M059J (cell line): ENCODE measurements at regions not wholly inside any gene's neighbourhood (a gene's known extent, or its start where the extent isn't known, plus 50 kb on each side); places are given as distances from the start of the nearest gene placed in this dataset.

Source experiments
- DNase-seq: peaks from one replicate; pipeline ENCODE4 v3.0.0-alpha.2; 2012; ENCODE audit warnings: low read depth

- no peak for DNase-seq
These were observed 152.9 kb downstream of the RPS24 start for GRCh38 chr10:78186572-78186971.

DNA sequence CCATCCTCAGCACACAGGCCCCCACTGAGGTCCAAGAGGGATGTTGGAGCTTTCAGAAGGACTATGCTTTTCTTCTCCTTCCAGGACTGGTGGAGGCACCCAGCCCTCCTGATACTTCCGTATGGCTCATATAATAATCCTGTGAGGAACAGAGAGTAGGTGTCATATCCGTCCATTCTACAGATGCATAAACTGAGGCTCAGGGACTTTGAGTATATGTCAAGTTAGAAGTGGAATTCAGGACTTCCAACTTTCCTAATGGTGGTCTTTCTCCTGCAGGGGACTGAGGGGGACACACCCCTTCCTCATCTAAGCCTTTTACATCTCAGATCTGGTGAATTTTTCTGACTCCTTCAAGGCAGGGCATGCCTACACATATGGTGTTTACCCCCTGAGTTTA is 153.7 kb downstream of the RPS24 start:
- no peak for DNase-seq

DNA sequence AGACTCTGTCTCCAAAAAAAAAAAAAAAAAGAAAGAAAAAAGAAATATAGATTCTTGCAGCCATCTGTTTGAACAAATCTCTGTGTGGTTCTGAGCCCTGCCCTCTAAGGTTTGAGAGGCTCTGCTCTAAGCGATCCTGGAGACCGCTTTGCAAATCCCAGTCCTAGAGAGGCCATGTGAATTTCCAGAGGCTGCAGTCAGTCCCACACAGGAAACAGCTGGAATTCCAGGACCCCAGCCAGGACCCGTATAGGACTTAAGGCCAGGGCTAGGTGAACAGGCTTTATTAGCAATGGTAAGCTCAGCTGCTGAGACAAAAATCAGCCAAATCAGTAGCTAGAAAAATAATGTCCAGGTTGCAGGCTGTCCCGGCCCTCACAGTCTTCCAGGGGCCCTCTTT is 154.8 kb downstream of the RPS24 start:
- no peak for DNase-seq

GRCh38 chr10:78190051-78190825 is 156.6 kb downstream of the RPS24 start:
- no peak for DNase-seq

- DNase-seq, result no peak
These were observed 157.6 kb downstream of the RPS24 start for GRCh38 chr10:78191301-78191700.

- DNase-seq, result no peak
These were observed 159.5 kb downstream of the RPS24 start for GRCh38 chr10:78193189-78193588.

- DNase-seq, result peak; percentile 22
These were observed 160.4 kb downstream of the RPS24 start for GRCh38 chr10:78194050-78194449.

- DNase-seq, result peak; percentile 53
These were observed 161.1 kb downstream of the RPS24 start for GRCh38 chr10:78194539-78195402.

- DNase-seq, result no peak
These were observed 162.7 kb downstream of the RPS24 start for GRCh38 chr10:78196396-78196795.

- DNase-seq, result peak; percentile 56
These were observed 163.3 kb downstream of the RPS24 start for GRCh38 chr10:78196964-78197363.

- DNase-seq, result no peak
These were observed 164.1 kb downstream of the RPS24 start for GRCh38 chr10:78197628-78198272.

DNA sequence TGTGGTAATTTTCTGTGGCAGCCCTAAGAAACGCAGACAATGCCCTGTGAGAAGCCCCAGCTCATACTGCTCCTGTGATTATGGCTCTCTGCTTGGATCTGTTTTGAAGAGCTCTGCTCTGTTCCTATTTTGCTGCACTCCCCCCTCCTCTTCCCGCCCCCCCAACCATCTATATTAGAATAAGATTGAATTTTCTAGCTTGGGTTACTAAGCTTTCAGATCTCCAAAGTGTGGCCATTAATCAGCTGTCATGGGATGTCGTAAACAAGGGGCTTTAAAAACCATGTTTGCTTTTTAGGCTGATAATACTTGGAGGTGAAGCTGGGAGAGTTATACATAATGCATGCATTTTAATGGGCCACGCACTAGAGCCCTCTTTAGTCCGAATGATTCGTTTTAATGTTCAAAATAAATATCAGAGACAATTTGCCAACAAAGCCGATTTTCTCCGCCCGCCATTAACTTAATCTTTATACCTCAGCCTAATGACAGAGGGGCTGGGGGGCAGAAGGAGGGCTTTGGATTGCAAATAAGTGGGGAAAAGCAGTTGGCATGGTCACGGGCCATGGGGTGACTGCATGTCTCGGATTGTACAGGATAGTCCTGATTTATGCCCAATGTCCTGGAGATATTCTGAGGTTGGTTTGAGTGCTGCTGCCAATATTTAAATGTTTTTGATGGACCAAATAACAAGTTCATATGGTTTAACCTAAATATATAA is 165.5 kb downstream of the RPS24 start:
- no peak for DNase-seq

DNA sequence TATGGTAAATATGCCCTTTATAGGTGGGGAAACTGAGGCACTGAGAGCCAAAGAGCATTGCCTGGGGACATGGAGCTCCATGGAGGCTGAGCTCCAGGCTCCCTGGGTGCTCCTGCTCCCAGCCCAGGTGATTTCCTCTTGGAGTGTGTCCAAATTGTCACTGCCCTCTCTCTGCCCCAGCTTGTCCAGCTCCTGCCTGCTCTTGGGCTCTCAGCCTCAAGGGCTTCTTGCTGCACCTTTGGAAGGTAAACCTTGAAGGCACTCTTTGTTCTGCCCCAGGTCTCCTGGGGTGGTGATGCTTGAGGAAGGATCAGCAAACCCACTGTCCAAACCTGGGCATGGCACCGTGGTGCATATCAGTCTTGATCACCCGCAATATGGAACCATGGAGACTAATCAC is 166.1 kb downstream of the RPS24 start:
- no peak for DNase-seq

GRCh38 chr10:78200686-78201085 is 167.0 kb downstream of the RPS24 start:
- no peak for DNase-seq

GRCh38 chr10:78202386-78202785 is 168.7 kb downstream of the RPS24 start:
- DNase-seq, result peak; percentile 58

GRCh38 chr10:78203915-78204818 is 170.5 kb downstream of the RPS24 start:
- DNase-seq, result peak; percentile 55

DNA sequence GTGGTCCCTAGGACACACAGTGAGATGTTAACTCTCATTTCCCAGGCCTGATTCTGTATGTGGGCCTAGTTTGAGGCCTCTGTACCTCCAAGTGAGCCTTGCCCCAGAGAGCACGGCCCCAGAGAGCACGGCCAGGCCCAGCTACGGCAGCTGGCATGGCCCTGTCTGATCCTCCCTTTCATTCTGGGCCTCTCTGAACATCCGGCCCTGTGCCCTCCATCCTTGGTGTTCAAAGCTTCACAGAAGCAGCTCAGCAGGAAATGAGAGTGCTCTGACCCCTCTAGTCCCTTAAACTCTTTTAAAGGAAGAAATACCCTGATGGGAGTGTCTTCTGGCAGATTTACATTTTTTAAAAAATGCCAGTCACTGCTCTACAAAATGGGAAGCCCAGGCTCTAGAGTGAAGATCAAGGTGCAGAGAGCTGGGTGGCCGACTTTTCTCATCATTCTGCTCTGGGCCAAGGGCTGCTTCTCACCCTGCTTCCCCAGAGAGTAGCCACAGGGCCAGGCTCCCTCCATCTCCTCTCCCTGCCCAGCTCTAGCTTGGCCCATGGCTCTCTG is 171.9 kb downstream of the RPS24 start:
- no peak for DNase-seq

DNA sequence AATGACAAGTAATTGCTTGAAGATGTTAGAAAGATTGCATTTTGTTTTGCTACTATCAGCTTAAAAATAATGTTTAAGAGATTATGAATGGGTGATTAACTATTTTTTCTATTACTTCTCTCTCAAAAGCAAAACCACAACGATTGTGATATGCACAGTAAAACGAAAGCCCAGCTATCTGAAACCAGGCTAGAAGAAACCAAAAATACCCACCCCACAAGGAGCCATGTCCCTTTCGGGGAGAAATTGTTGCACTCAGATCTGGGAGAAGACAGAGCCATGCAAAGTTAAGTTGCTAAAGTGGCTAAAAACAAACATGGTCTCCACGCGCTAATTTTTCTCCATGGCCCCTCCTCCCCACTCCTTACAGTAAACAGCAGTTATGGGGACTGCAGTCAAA is 173.6 kb downstream of the RPS24 start:
- DNase-seq, result no peak

- no peak for DNase-seq
These were observed 174.1 kb downstream of the RPS24 start for GRCh38 chr10:78207776-78208175.

DNA sequence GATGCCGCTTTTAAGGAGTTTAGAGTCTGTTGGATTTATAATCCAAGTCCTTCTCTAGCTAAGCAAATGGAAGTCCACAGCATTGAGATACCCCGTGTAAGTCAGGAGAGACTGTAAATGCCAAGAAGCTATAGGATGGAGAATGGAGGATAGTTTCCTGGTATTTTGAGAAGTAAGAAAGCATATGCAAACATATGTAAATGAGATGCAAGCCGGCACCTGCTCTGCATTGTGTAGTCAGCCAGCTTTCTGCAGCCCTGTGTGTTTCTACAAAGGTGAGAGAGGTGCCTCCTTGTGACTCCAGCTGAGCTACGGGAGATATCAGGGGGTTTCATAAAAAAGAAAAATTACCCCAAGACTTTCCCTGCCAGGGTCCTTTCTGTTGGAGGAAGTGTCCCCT is 176.3 kb downstream of the RPS24 start:
- DNase-seq, result no peak
